ENCODE measurements at regions not wholly inside any gene's neighbourhood (a gene's known extent, or its start where the extent isn't known, plus 50 kb on each side); places are given as distances from the start of the nearest gene placed in this dataset.

- DNase-seq (ENCODE audit: low read depth): no peak
These were observed 107.4 kb downstream of the FAM204A start for GRCh38 chr10:118234683-118235082.

GRCh38 chr10:118220346-118220850 lies 121.7 kb downstream of the FAM204A start:
- TF ChIP-seq CTCF (IDR thresholded peaks at IDR 0.05; ENCODE audit: insufficient read depth, low read length): no peak
- DNase-seq (ENCODE audit: low read depth): no peak
- no peak overlapping the region for H3K4me3 ChIP-seq (ENCODE audit: low read depth, low read length)

More at GRCh38 chr10:118234683-118235082, 107.4 kb downstream of the FAM204A start:
- no peak for TF ChIP-seq CTCF (IDR thresholded peaks at IDR 0.05; ENCODE audit: insufficient read depth, low read length)
- H3K4me3 ChIP-seq (ENCODE audit: low read depth, low read length): no peak overlapping the region

GRCh38 chr10:118218562-118218961 lies 123.6 kb downstream of the FAM204A start:
- no peak overlapping the region for H3K4me3 ChIP-seq (ENCODE audit: low read depth, low read length)
- TF ChIP-seq CTCF (IDR thresholded peaks at IDR 0.05; ENCODE audit: insufficient read depth, low read length): no peak
- no peak for DNase-seq (ENCODE audit: low read depth)

- no peak for DNase-seq (ENCODE audit: low read depth)
- no peak overlapping the region for H3K4me3 ChIP-seq (ENCODE audit: low read depth, low read length)
- no peak for TF ChIP-seq CTCF (IDR thresholded peaks at IDR 0.05; ENCODE audit: insufficient read depth, low read length)
These were observed 125.5 kb downstream of the FAM204A start for GRCh38 chr10:118216571-118217170.

GRCh38 chr10:118216020-118216419 lies 126.1 kb downstream of the FAM204A start:
- H3K4me3 ChIP-seq (ENCODE audit: low read depth, low read length): no peak overlapping the region
- no peak for DNase-seq (ENCODE audit: low read depth)
- TF ChIP-seq CTCF (IDR thresholded peaks at IDR 0.05; ENCODE audit: insufficient read depth, low read length): no peak

GRCh38 chr10:118214776-118215175 lies 127.3 kb downstream of the FAM204A start:
- no peak for TF ChIP-seq CTCF (IDR thresholded peaks at IDR 0.05; ENCODE audit: insufficient read depth, low read length)
- no peak overlapping the region for H3K4me3 ChIP-seq (ENCODE audit: low read depth, low read length)
- no peak for DNase-seq (ENCODE audit: low read depth)

- TF ChIP-seq CTCF (IDR thresholded peaks at IDR 0.05; ENCODE audit: insufficient read depth, low read length): no peak
- no peak for DNase-seq (ENCODE audit: low read depth)
- H3K4me3 ChIP-seq (ENCODE audit: low read depth, low read length): no peak overlapping the region
These were observed 128.7 kb downstream of the FAM204A start for GRCh38 chr10:118213436-118213835.

Measured in fibroblast of the aortic adventitia (primary cell).